ENCODE measurements at regions not wholly inside any gene's neighbourhood (a gene's known extent, or its start where the extent isn't known, plus 50 kb on each side); places are given as distances from the start of the nearest gene placed in this dataset.
"Not testable (repeated sequence)": the region's sequence is repeated elsewhere in the genome, so short reads cannot be mapped to it uniquely, and the experiment has no call there.

- no peaks in the 10 kb centered on the region for H3K27me3 ChIP-seq (ENCODE audit: control insufficient read depth, insufficient read depth, low read length)
- H3K4me3 ChIP-seq (ENCODE audit: low read length) = no peak overlapping the region
- H3K9me3 ChIP-seq (ENCODE audit: control insufficient read depth, insufficient read depth, low read length) = no peaks in the 10 kb centered on the region
- no peak for DNase-seq (ENCODE audit: low read depth, low spot score)
- H3K4me1 ChIP-seq (ENCODE audit: control insufficient read depth, insufficient read depth, low read length) = no peaks in the 10 kb centered on the region
- WGBS (ENCODE audit: insufficient coverage, insufficient read length) = no CpG with 5 or more reads among the region's 5 CpGs
- no peak overlapping the region for H3K27ac ChIP-seq (ENCODE audit: low read length)
- H3K36me3 ChIP-seq (ENCODE audit: control insufficient read depth, insufficient read depth, low read length) = no peaks in the 10 kb centered on the region
Observed at GRCh38 chr1:70812442-70813109, 235.0 kb downstream of the PTGER3 start.

GRCh38 chr1:70818401-70818800 lies 229.2 kb downstream of the PTGER3 start:
- Histone ChIP-seq H3K4me3 (ENCODE audit: low read length) (no peak overlapping the region), H3K27ac (ENCODE audit: low read length) (no peak overlapping the region), H3K36me3 (ENCODE audit: control insufficient read depth, insufficient read depth, low read length) (no peaks in the 10 kb centered on the region), H3K9me3 (ENCODE audit: control insufficient read depth, insufficient read depth, low read length) (no peaks in the 10 kb centered on the region), H3K27me3 (ENCODE audit: control insufficient read depth, insufficient read depth, low read length) (no peaks in the 10 kb centered on the region), H3K4me1 (ENCODE audit: control insufficient read depth, insufficient read depth, low read length) (no peaks in the 10 kb centered on the region)
- no CpG with 5 or more reads among the region's 2 CpGs for WGBS (ENCODE audit: insufficient coverage, insufficient read length)
- no peak for DNase-seq (ENCODE audit: low read depth, low spot score)

GRCh38 chr1:70819231-70819630 lies 228.4 kb downstream of the PTGER3 start:
- Histone ChIP-seq H3K27ac (ENCODE audit: low read length) (no peak overlapping the region), H3K9me3 (ENCODE audit: control insufficient read depth, insufficient read depth, low read length) (no peaks in the 10 kb centered on the region), H3K4me1 (ENCODE audit: control insufficient read depth, insufficient read depth, low read length) (no peaks in the 10 kb centered on the region), H3K4me3 (ENCODE audit: low read length) (no peak overlapping the region), H3K36me3 (ENCODE audit: control insufficient read depth, insufficient read depth, low read length) (no peaks in the 10 kb centered on the region), H3K27me3 (ENCODE audit: control insufficient read depth, insufficient read depth, low read length) (no peaks in the 10 kb centered on the region)
- WGBS (ENCODE audit: insufficient coverage, insufficient read length) = no CpG with 5 or more reads among the region's 2 CpGs
- no peak for DNase-seq (ENCODE audit: low read depth, low spot score)

- H3K27me3 ChIP-seq (ENCODE audit: control insufficient read depth, insufficient read depth, low read length) = no peaks in the 10 kb centered on the region
- DNase-seq (ENCODE audit: low read depth, low spot score) = no peak
- H3K36me3 ChIP-seq (ENCODE audit: control insufficient read depth, insufficient read depth, low read length) = no peaks in the 10 kb centered on the region
- H3K9me3 ChIP-seq (ENCODE audit: control insufficient read depth, insufficient read depth, low read length) = no peaks in the 10 kb centered on the region
- no peaks in the 10 kb centered on the region for H3K4me1 ChIP-seq (ENCODE audit: control insufficient read depth, insufficient read depth, low read length)
- H3K27ac ChIP-seq (ENCODE audit: low read length) = no peak overlapping the region
- no peak overlapping the region for H3K4me3 ChIP-seq (ENCODE audit: low read length)
Observed at GRCh38 chr1:70819785-70820184, 227.8 kb downstream of the PTGER3 start.

GRCh38 chr1:70820396-70820795 lies 227.2 kb downstream of the PTGER3 start:
- Histone ChIP-seq H3K36me3 (ENCODE audit: control insufficient read depth, insufficient read depth, low read length) (no peaks in the 10 kb centered on the region), H3K27ac (ENCODE audit: low read length) (no peak overlapping the region)
- no peak for DNase-seq (ENCODE audit: low read depth, low spot score)

GRCh38 chr1:70820995-70821394 lies 226.6 kb downstream of the PTGER3 start:
- WGBS (ENCODE audit: insufficient coverage, insufficient read length) = no CpG with 5 or more reads among the region's 2 CpGs
- no peak overlapping the region for H3K27ac ChIP-seq (ENCODE audit: low read length)
- no peak for DNase-seq (ENCODE audit: low read depth, low spot score)
- no peaks in the 10 kb centered on the region for H3K27me3 ChIP-seq (ENCODE audit: control insufficient read depth, insufficient read depth, low read length)
- no peaks in the 10 kb centered on the region for H3K4me1 ChIP-seq (ENCODE audit: control insufficient read depth, insufficient read depth, low read length)
- no peak overlapping the region for H3K4me3 ChIP-seq (ENCODE audit: low read length)
- H3K36me3 ChIP-seq (ENCODE audit: control insufficient read depth, insufficient read depth, low read length) = no peaks in the 10 kb centered on the region
- no peaks in the 10 kb centered on the region for H3K9me3 ChIP-seq (ENCODE audit: control insufficient read depth, insufficient read depth, low read length)

More at GRCh38 chr1:70820396-70820795, 227.2 kb downstream of the PTGER3 start:
- Histone ChIP-seq H3K27me3 (ENCODE audit: control insufficient read depth, insufficient read depth, low read length) (no peaks in the 10 kb centered on the region), H3K9me3 (ENCODE audit: control insufficient read depth, insufficient read depth, low read length) (no peaks in the 10 kb centered on the region), H3K4me3 (ENCODE audit: low read length) (no peak overlapping the region), H3K4me1 (ENCODE audit: control insufficient read depth, insufficient read depth, low read length) (no peaks in the 10 kb centered on the region)

GRCh38 chr1:70826428-70826827 lies 221.2 kb downstream of the PTGER3 start:
- Histone ChIP-seq H3K9me3 (ENCODE audit: control insufficient read depth, insufficient read depth, low read length) (no peaks in the 10 kb centered on the region), H3K36me3 (ENCODE audit: control insufficient read depth, insufficient read depth, low read length) (no peaks in the 10 kb centered on the region), H3K4me3 (ENCODE audit: low read length) (no peak overlapping the region), H3K27me3 (ENCODE audit: control insufficient read depth, insufficient read depth, low read length) (no peaks in the 10 kb centered on the region), H3K27ac (ENCODE audit: low read length) (no peak overlapping the region), H3K4me1 (ENCODE audit: control insufficient read depth, insufficient read depth, low read length) (no peaks in the 10 kb centered on the region)
- DNase-seq (ENCODE audit: low read depth, low spot score) = no peak
- WGBS (ENCODE audit: insufficient coverage, insufficient read length) = no CpG with 5 or more reads among the region's 3 CpGs

GRCh38 chr1:70827030-70827429 lies 220.6 kb downstream of the PTGER3 start:
- Histone ChIP-seq H3K27me3 (ENCODE audit: control insufficient read depth, insufficient read depth, low read length) (no peaks in the 10 kb centered on the region), H3K27ac (ENCODE audit: low read length) (no peak overlapping the region), H3K4me3 (ENCODE audit: low read length) (no peak overlapping the region), H3K9me3 (ENCODE audit: control insufficient read depth, insufficient read depth, low read length) (no peaks in the 10 kb centered on the region), H3K4me1 (ENCODE audit: control insufficient read depth, insufficient read depth, low read length) (no peaks in the 10 kb centered on the region), H3K36me3 (ENCODE audit: control insufficient read depth, insufficient read depth, low read length) (no peaks in the 10 kb centered on the region)
- WGBS (ENCODE audit: insufficient coverage, insufficient read length) = no CpG with 5 or more reads among the region's 3 CpGs
- no peak for DNase-seq (ENCODE audit: low read depth, low spot score)

GRCh38 chr1:70828177-70828576 lies 219.4 kb downstream of the PTGER3 start:
- H3K36me3 ChIP-seq (ENCODE audit: control insufficient read depth, insufficient read depth, low read length) = no peaks in the 10 kb centered on the region
- no CpG with 5 or more reads among the region's 1 CpG for WGBS (ENCODE audit: insufficient coverage, insufficient read length)
- H3K4me1 ChIP-seq (ENCODE audit: control insufficient read depth, insufficient read depth, low read length) = no peaks in the 10 kb centered on the region
- H3K27ac ChIP-seq (ENCODE audit: low read length) = no peak overlapping the region
- H3K4me3 ChIP-seq (ENCODE audit: low read length) = no peak overlapping the region
- no peaks in the 10 kb centered on the region for H3K27me3 ChIP-seq (ENCODE audit: control insufficient read depth, insufficient read depth, low read length)
- H3K9me3 ChIP-seq (ENCODE audit: control insufficient read depth, insufficient read depth, low read length) = no peaks in the 10 kb centered on the region
- no peak for DNase-seq (ENCODE audit: low read depth, low spot score)

- not testable (repeated sequence) for H3K4me1 ChIP-seq (ENCODE audit: control insufficient read depth, insufficient read depth, low read length); H3K9me3 ChIP-seq (ENCODE audit: control insufficient read depth, insufficient read depth, low read length); H3K4me3 ChIP-seq (ENCODE audit: low read length); H3K36me3 ChIP-seq (ENCODE audit: control insufficient read depth, insufficient read depth, low read length); H3K27me3 ChIP-seq (ENCODE audit: control insufficient read depth, insufficient read depth, low read length); DNase-seq (ENCODE audit: low read depth, low spot score); H3K27ac ChIP-seq (ENCODE audit: low read length)
- whole genome bisulfite sequencing (ENCODE audit: insufficient coverage, insufficient read length) = no CpG with 5 or more reads among the region's 2 CpGs
Observed at GRCh38 chr1:70834365-70834764, 213.3 kb downstream of the PTGER3 start.

GRCh38 chr1:70836456-70836855 lies 211.2 kb downstream of the PTGER3 start:
- H3K27ac ChIP-seq (ENCODE audit: low read length) = no peak overlapping the region
- WGBS (ENCODE audit: insufficient coverage, insufficient read length) = no CpG with 5 or more reads among the region's 1 CpG
- H3K9me3 ChIP-seq (ENCODE audit: control insufficient read depth, insufficient read depth, low read length) = no peaks in the 10 kb centered on the region
- no peak for DNase-seq (ENCODE audit: low read depth, low spot score)
- no peak overlapping the region for H3K4me3 ChIP-seq (ENCODE audit: low read length)
- no peaks in the 10 kb centered on the region for H3K4me1 ChIP-seq (ENCODE audit: control insufficient read depth, insufficient read depth, low read length)
- H3K36me3 ChIP-seq (ENCODE audit: control insufficient read depth, insufficient read depth, low read length) = no peaks in the 10 kb centered on the region
- no peaks in the 10 kb centered on the region for H3K27me3 ChIP-seq (ENCODE audit: control insufficient read depth, insufficient read depth, low read length)
